ENCODE measurements at regions not wholly inside any gene's neighbourhood (a gene's known extent, or its start where the extent isn't known, plus 50 kb on each side); places are given as distances from the start of the nearest gene placed in this dataset.

- FAIRE-seq = no peak
- no peaks in the 10 kb centered on the region for H3K27me3 ChIP-seq (ENCODE audit: control insufficient read depth in 2 of 2, insufficient read depth in 2 of 2, low read length in 2 of 2)
- no peak overlapping the region for H3K9ac ChIP-seq (replicated peaks; ENCODE audit: extremely low read depth, insufficient read depth, low read length)
- no peaks in the 10 kb centered on the region for H4K20me1 ChIP-seq (replicated peaks; ENCODE audit: control insufficient read depth, extremely low read depth, insufficient read depth, low read length)
- intact Hi-C loops (cut with micrococcal nuclease) (no loop called here), dilution Hi-C loops (cut with MboI; ENCODE audit: extremely low pct_ligation_motif_present, low sequenced_read_pairs) (no loop called here)
- H3K9me3 ChIP-seq (replicated peaks; ENCODE audit: control insufficient read depth, insufficient read depth, low read length) = no peaks in the 10 kb centered on the region
- H3K9me1 ChIP-seq (replicated peaks; ENCODE audit: control insufficient read depth, extremely low read depth, insufficient read depth, low read length) = no peaks in the 10 kb centered on the region
- no peaks in the 10 kb centered on the region for H3K36me3 ChIP-seq (ENCODE audit: control insufficient read depth in 2 of 2, extremely low read depth in 1 of 2, insufficient read depth in 2 of 2, low read length in 2 of 2)
- no peaks in the 10 kb centered on the region for H3K4me1 ChIP-seq (ENCODE audit: control insufficient read depth, extremely low read depth, insufficient read depth, low read length)
- TF ChIP-seq GATA2 (IDR thresholded peaks at IDR 0.05; ENCODE audit: insufficient read depth, insufficient read length, low read depth, low read length) (no peak), MYC (IDR thresholded peaks at IDR 0.05; ENCODE audit: low read depth, low read length) (no peak), POLR2AphosphoS5 (IDR thresholded peaks at IDR 0.05; ENCODE audit: insufficient read depth, low read depth, low read length) (no peak), FOS (IDR thresholded peaks at IDR 0.05; ENCODE audit: borderline replicate concordance, insufficient read depth, low read length) (no peak), EZH2 (IDR thresholded peaks at IDR 0.05; ENCODE audit: borderline replicate concordance, low read depth, low read length, severe bottlenecking) (no peak)
- TF ChIP-seq, protein P1, sequence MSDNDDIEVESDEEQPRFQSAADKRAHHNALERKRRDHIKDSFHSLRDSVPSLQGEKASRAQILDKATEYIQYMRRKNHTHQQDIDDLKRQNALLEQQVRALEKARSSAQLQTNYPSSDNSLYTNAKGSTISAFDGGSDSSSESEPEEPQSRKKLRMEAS (IDR thresholded peaks at IDR 0.05; ENCODE audit: insufficient read depth, insufficient read length) = no peak
- TF ChIP-seq, protein P2, sequence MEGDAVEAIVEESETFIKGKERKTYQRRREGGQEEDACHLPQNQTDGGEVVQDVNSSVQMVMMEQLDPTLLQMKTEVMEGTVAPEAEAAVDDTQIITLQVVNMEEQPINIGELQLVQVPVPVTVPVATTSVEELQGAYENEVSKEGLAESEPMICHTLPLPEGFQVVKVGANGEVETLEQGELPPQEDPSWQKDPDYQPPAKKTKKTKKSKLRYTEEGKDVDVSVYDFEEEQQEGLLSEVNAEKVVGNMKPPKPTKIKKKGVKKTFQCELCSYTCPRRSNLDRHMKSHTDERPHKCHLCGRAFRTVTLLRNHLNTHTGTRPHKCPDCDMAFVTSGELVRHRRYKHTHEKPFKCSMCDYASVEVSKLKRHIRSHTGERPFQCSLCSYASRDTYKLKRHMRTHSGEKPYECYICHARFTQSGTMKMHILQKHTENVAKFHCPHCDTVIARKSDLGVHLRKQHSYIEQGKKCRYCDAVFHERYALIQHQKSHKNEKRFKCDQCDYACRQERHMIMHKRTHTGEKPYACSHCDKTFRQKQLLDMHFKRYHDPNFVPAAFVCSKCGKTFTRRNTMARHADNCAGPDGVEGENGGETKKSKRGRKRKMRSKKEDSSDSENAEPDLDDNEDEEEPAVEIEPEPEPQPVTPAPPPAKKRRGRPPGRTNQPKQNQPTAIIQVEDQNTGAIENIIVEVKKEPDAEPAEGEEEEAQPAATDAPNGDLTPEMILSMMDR (IDR thresholded peaks at IDR 0.05; ENCODE audit: extremely low read depth in 1 of 2, insufficient read depth in 1 of 2, low read depth in 1 of 2, low read length in 2 of 2) = no peak
- no peak overlapping the region for H3K4me3 ChIP-seq (replicated peaks in 1 of 3; ENCODE audit: insufficient read depth in 1 of 3, low read depth in 1 of 3, low read length in 3 of 3)
- no TSS peak for BruUV-seq (replicated peaks)
- H2AFZ ChIP-seq (ENCODE audit: low read depth, low read length) = no peak overlapping the region
- DNase-seq (ENCODE audit: low read depth, low spot score) = no peak
- POLR2A ChIA-PET = no interaction called here
- H3K27ac ChIP-seq (ENCODE audit: insufficient read depth, low read depth, low read length) = no peak overlapping the region
- no peak overlapping the region for H3K4me2 ChIP-seq (ENCODE audit: insufficient read depth, low read length)
- no peaks in the 10 kb centered on the region for H3K79me2 ChIP-seq (ENCODE audit: control insufficient read depth, insufficient read depth, low read length)
- CTCF ChIA-PET = no interaction called here
Observed at GRCh38 chr11:29214833-29215232, 802.0 kb downstream of the KCNA4 start.
